ENCODE measurements at regions not wholly inside any gene's neighbourhood (a gene's known extent, or its start where the extent isn't known, plus 50 kb on each side); places are given as distances from the start of the nearest gene placed in this dataset.

DNA sequence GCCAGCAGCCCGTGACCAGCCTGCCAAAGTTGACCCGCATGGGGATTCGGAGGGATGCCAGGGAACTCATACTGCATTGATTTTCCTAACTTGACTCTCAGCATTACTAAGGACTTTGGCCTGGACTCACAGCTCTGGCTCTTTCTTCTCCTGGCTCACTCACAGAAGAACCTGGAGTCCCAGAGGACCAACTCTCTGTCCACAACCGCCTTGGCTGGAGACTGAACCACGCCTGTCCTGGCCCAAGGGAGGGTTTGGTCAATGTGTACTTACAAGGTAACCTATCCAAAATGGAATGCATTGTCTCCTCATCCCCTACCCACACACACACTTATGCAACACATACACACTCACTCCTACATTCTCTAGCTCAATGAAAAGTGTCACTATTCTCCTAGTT is 135.6 kb upstream of the KLHL29 start:
- TF ChIP-seq, protein P1, sequence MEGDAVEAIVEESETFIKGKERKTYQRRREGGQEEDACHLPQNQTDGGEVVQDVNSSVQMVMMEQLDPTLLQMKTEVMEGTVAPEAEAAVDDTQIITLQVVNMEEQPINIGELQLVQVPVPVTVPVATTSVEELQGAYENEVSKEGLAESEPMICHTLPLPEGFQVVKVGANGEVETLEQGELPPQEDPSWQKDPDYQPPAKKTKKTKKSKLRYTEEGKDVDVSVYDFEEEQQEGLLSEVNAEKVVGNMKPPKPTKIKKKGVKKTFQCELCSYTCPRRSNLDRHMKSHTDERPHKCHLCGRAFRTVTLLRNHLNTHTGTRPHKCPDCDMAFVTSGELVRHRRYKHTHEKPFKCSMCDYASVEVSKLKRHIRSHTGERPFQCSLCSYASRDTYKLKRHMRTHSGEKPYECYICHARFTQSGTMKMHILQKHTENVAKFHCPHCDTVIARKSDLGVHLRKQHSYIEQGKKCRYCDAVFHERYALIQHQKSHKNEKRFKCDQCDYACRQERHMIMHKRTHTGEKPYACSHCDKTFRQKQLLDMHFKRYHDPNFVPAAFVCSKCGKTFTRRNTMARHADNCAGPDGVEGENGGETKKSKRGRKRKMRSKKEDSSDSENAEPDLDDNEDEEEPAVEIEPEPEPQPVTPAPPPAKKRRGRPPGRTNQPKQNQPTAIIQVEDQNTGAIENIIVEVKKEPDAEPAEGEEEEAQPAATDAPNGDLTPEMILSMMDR (IDR thresholded peaks at IDR 0.05), result no peak
- TF ChIP-seq POLR2A (IDR thresholded peaks at IDR 0.05) (no peak), EP300 (IDR thresholded peaks at IDR 0.05) (no peak)
